Colonic mucosa (tissue), 4 donors: ENCODE measurements at regions not wholly inside any gene's neighbourhood (a gene's known extent, or its start where the extent isn't known, plus 50 kb on each side); places are given as distances from the start of the nearest gene placed in this dataset.

Experiments
- DNase-seq: peaks from one replicate; pipeline ENCODE4 v3.0.0-alpha.2; 2020
- H3K27ac ChIP-seq: fragments of 200-600 bp; one replicate; pipeline ENCODE4 v1.8.0; 2021
- H3K27me3 ChIP-seq: fragments of 200-600 bp; one replicate; pipeline ENCODE4 v1.8.0; 2021
- H3K36me3 ChIP-seq: fragments of 200-600 bp; one replicate; pipeline ENCODE4 v1.8.0; 2021
- H3K4me1 ChIP-seq: fragments of 200-600 bp; one replicate; pipeline ENCODE4 v1.8.0; 2021; ENCODE audit warnings: mild to moderate bottlenecking
- H3K4me3 ChIP-seq: fragments of 200-600 bp; one replicate; pipeline ENCODE4 v1.8.0; 2021
- H3K9ac ChIP-seq, 2 donors: one replicate each; pipeline ENCODE4 v1.7.0; 2013; ENCODE audit warnings: control low read depth in 2 of 2, low read depth in 2 of 2, low read length in 2 of 2
- H3K9me3 ChIP-seq: fragments of 200-600 bp; one replicate; pipeline ENCODE4 v1.8.0; 2021
- CTCF ChIP-seq: fragments of 200-600 bp; IDR thresholded peaks from one replicate; pipeline ENCODE4 v1.8.0; 2022; ENCODE audit warnings: antibody characterized with exemption, mild to moderate bottlenecking
- intact Hi-C: fragments of 100-400 bp; cut with DNase I; formaldehyde crosslinking; loops from one replicate; pipeline ENCODE4 v1.14.1; 2022
- donor health status: healthy.
- donor health status: DM: no; HTN: no; CAD: no.
- donor health status: DM: no; HTN: no; CAD: no.

- no peak for TF ChIP-seq CTCF
- Histone ChIP-seq H3K9ac (no peak overlapping the region), H3K27ac (no peak overlapping the region), H3K4me1 (no peaks in the 10 kb centered on the region), H3K36me3 (no peaks in the 10 kb centered on the region), H3K9me3 (no peaks in the 10 kb centered on the region), H3K27me3 (no peaks in the 10 kb centered on the region), H3K4me3 (no peak overlapping the region)
- no peak for DNase-seq
- intact Hi-C loops, result no loop called here
Observed at GRCh38 chr9:89256225-89256624, 54.8 kb upstream of the CKS2 start.

DNA sequence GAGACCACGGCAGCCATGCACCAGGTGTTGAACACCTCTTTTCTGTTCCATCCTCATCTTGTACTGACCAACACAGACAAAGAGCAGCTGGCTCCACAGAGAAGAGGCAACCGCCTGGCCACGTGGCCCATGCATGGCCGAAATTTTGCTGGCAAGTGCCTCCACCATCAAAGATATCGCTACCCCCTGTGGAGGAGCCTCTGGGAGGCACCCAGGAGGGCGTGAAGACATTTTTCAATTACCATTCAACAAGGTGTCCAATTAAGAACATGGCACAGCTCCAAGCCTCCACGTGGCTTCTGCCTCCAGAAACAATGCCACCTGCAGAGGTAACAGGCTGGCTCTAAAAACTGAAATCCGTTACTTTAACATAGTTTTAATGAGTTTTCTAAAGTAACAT is 54.4 kb upstream of the CKS2 start:
- Histone ChIP-seq H3K36me3 (no peaks in the 10 kb centered on the region), H3K27me3 (no peaks in the 10 kb centered on the region), H3K9me3 (no peaks in the 10 kb centered on the region), H3K4me3 (no peak overlapping the region), H3K9ac (no peak overlapping the region), H3K27ac (no peak overlapping the region), H3K4me1 (no peaks in the 10 kb centered on the region)
- DNase-seq, result no peak
- intact Hi-C loops, result no loop called here
- TF ChIP-seq CTCF, result no peak

GRCh38 chr9:89260525-89260924 is 50.5 kb upstream of the CKS2 start:
- no peak overlapping the region for H3K4me3 ChIP-seq
- no peaks in the 10 kb centered on the region for H3K27me3 ChIP-seq
- no peak for TF ChIP-seq CTCF
- no peaks in the 10 kb centered on the region for H3K9me3 ChIP-seq
- no peak overlapping the region for H3K27ac ChIP-seq
- intact Hi-C loops, result no loop called here
- H3K36me3 ChIP-seq, result no peaks in the 10 kb centered on the region
- no peaks in the 10 kb centered on the region for H3K4me1 ChIP-seq
- no peak overlapping the region for H3K9ac ChIP-seq
- DNase-seq, result no peak
